PC-9 (cell line): ENCODE measurements at regions not wholly inside any gene's neighbourhood (a gene's known extent, or its start where the extent isn't known, plus 50 kb on each side); places are given as distances from the start of the nearest gene placed in this dataset.

Experiments
- BruUV-seq: library from RNA; stranded (reverse); fragments of 400-500 nt; replicated peaks from 2 replicates; lab custom pipeline; 2021; lab: Mats Ljungman, UMichigan
- CTCF ChIA-PET: fragments of 300-600 bp; sonication (Branson Sonifier 250); formaldehyde crosslinking; loops from one replicate; lab custom pipeline; 2022; ENCODE audit warnings: antibody characterized with exemption; lab: Charles Lee
- POLR2A ChIA-PET: fragments of 300-600 bp; sonication (Branson Sonifier 250); formaldehyde crosslinking; loops from one replicate; lab custom pipeline; 2022; ENCODE audit warnings: antibody characterized with exemption; ENCODE audit not compliant: unreplicated experiment; lab: Charles Lee
- DNase-seq, 2 experiments: peaks; one replicate each; pipeline versions ENCODE4 v3.0.0 to v3.0.0-alpha.2; 2015 to 2022; ENCODE audit warnings: mixed read lengths in 1 of 2
- H2AFZ ChIP-seq: fragments of 200-600 bp; sonication (generic); 2 replicates; pipeline ENCODE4 v1.8.1; 2017; ENCODE audit warnings: antibody characterized with exemption
- H3F3A ChIP-seq: fragments of 200-600 bp; sonication (generic); 2 replicates; pipeline ENCODE4 v1.8.1; 2017; ENCODE audit warnings: antibody characterized with exemption, mild to moderate bottlenecking, low read depth; ENCODE audit not compliant: insufficient read depth
- H3K27ac ChIP-seq: fragments of 200-600 bp; sonication (generic); 2 replicates; pipeline ENCODE4 v1.6.1; 2016; ENCODE audit warnings: mixed run types
- H3K27me3 ChIP-seq: fragments of 200-600 bp; sonication (generic); 2 replicates; pipeline ENCODE4 v1.6.1; 2016; ENCODE audit warnings: low read depth, mixed run types; ENCODE audit not compliant: insufficient read depth
- H3K36me3 ChIP-seq: fragments of 200-600 bp; sonication (generic); 2 replicates; pipeline ENCODE4 v1.6.1; 2016; ENCODE audit warnings: low read depth, mixed run types
- H3K4me1 ChIP-seq: fragments of 200-600 bp; sonication (generic); replicated peaks from 2 replicates; pipeline ENCODE4 v1.6.1; 2016; ENCODE audit warnings: mixed run types; ENCODE audit not compliant: insufficient read depth
- H3K4me2 ChIP-seq: fragments of 200-600 bp; sonication (generic); 2 replicates; pipeline ENCODE4 v1.6.1; 2017; ENCODE audit warnings: mixed run types
- H3K4me3 ChIP-seq: fragments of 200-600 bp; sonication (generic); 2 replicates; pipeline ENCODE4 v1.6.1; 2016; ENCODE audit warnings: mixed run types
- H3K79me2 ChIP-seq: fragments of 200-600 bp; sonication (generic); 2 replicates; pipeline ENCODE4 v1.6.1; 2017; ENCODE audit warnings: low read depth, mixed run types
- H3K9me2 ChIP-seq: fragments of 200-600 bp; sonication (generic); 2 replicates; pipeline ENCODE4 v1.8.1; 2017; ENCODE audit warnings: mild to moderate bottlenecking; ENCODE audit not compliant: insufficient read depth
- H3K9me3 ChIP-seq: fragments of 200-600 bp; sonication (generic); 2 replicates; pipeline ENCODE4 v1.8.1; 2016; ENCODE audit warnings: low read depth; ENCODE audit not compliant: insufficient read depth
- H4K20me1 ChIP-seq: fragments of 200-600 bp; sonication (generic); 2 replicates; pipeline ENCODE4 v1.8.1; 2017; ENCODE audit not compliant: insufficient read depth
- EZH2 ChIP-seq: fragments of 200-600 bp; sonication (generic); IDR thresholded peaks from 2 replicates; pipeline ENCODE4 v1.8.0; 2017; ENCODE audit warnings: antibody characterized with exemption, low read depth
- intact Hi-C: fragments of 100-400 bp; cut with micrococcal nuclease; formaldehyde crosslinking; loops from one replicate; pipeline ENCODE4 v1.10.0; 2022; ENCODE audit not compliant: unreplicated experiment
- TF ChIP-seq, protein P1 (sequence below): fragments of 200-600 bp; sonication (generic); conservative IDR thresholded peaks from 2 replicates; pipeline ENCODE4 v1.6.1; 2017; ENCODE audit warnings: mixed run types, antibody characterized with exemption, mild to moderate bottlenecking, moderate library complexity

DNA sequence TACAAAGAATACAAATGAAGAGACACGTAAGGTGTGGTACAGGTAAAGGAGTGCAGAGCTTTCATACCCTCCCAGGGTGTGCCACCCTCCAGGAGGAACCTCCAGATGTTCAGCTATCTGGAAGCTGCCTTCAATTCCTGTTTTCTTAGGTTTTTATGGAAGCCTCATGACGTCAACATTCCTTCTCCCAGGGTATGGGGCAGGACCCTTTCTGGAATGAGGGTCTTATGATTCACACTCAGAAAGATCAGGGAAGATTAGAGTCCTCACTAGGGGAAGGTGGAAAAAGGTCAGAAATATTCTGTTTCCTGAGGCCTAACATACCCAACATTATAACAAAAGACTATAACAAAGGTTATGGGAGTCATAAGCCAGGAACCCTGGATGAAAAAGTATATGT is 99.8 kb upstream of the PLCL2 start:
- Histone ChIP-seq H3K27me3 (no peaks in the 10 kb centered on the region), H3K27ac (no peak overlapping the region), H3K79me2 (no peaks in the 10 kb centered on the region), H3K4me2 (no peak overlapping the region), H4K20me1 (no peaks in the 10 kb centered on the region), H3K4me1 (no peaks in the 10 kb centered on the region), H3K4me3 (no peak overlapping the region), H2AFZ (no peak overlapping the region; the same call in 1 of the 2 replicates), H3F3A (no peaks in the 10 kb centered on the region), H3K9me2 (no peaks in the 10 kb centered on the region), H3K36me3 (no peaks in the 10 kb centered on the region), H3K9me3 (no peaks in the 10 kb centered on the region)
- ChIA-PET CTCF (no interaction called here), POLR2A (no interaction called here)
- BruUV-seq: no TSS peak
- intact Hi-C loops: no loop called here
- TF ChIP-seq, protein P1, sequence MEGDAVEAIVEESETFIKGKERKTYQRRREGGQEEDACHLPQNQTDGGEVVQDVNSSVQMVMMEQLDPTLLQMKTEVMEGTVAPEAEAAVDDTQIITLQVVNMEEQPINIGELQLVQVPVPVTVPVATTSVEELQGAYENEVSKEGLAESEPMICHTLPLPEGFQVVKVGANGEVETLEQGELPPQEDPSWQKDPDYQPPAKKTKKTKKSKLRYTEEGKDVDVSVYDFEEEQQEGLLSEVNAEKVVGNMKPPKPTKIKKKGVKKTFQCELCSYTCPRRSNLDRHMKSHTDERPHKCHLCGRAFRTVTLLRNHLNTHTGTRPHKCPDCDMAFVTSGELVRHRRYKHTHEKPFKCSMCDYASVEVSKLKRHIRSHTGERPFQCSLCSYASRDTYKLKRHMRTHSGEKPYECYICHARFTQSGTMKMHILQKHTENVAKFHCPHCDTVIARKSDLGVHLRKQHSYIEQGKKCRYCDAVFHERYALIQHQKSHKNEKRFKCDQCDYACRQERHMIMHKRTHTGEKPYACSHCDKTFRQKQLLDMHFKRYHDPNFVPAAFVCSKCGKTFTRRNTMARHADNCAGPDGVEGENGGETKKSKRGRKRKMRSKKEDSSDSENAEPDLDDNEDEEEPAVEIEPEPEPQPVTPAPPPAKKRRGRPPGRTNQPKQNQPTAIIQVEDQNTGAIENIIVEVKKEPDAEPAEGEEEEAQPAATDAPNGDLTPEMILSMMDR: no peak
- TF ChIP-seq EZH2: no peak
- DNase-seq: no peak

DNA sequence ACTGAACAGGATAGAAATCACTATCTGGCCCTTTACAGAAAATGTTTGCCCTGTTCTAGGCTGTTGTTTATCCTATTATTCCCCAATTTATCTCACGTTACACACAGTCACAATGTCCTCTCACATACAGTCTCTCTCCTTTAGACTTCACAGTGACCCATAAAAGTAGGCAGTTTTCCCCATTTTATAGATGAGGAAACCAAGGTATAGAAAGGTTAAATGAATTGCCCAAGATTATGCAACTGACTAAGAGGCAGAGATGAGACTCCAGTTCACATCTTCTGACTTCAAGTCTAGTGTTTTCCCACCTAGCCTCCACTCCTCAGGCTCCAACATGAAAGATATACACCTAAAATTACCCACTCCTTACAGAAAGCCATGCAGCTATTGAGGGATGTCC is 99.3 kb upstream of the PLCL2 start:
- Histone ChIP-seq H3K79me2 (no peaks in the 10 kb centered on the region), H3F3A (no peaks in the 10 kb centered on the region), H3K36me3 (no peaks in the 10 kb centered on the region), H3K4me1 (no peaks in the 10 kb centered on the region), H3K9me2 (no peaks in the 10 kb centered on the region), H2AFZ (no peak overlapping the region; the same call in 1 of the 2 replicates), H3K4me2 (no peak overlapping the region), H3K4me3 (no peak overlapping the region), H3K9me3 (no peaks in the 10 kb centered on the region), H3K27ac (no peak overlapping the region), H4K20me1 (no peaks in the 10 kb centered on the region), H3K27me3 (no peaks in the 10 kb centered on the region)
- no peak for DNase-seq
- intact Hi-C loops: no loop called here
- POLR2A ChIA-PET: no interaction called here
- CTCF ChIA-PET: no interaction called here
- no TSS peak for BruUV-seq
- TF ChIP-seq EZH2: no peak

DNA sequence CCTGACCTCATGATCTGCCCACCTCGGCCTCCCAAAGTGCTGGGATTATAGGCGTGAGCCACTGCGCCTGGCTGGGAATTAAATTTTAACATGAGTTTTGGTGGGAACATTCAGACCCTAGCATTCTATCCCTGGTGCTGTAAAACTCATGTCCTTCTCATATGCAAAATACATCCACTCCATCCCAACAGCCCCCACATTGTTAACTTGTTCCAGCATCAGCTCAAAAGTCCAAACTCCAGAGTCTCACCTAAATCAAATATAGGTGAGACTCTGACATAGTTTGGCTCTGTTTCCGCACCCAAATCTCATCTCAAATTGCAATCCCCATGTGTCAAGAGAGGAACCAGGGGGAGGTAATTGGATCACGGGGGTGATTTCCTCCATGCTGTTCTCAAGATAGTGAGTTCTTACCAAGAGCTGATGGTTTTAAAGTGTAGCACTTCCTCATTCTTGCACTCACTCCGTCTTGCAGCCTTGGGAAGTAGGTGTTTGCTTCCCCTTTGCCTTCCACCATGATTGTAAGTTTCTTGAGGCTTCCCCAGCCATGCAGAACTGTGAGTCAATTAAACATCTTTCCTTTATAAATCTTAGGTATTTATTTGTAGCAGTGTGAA is 96.2 kb upstream of the PLCL2 start:
- no peaks in the 10 kb centered on the region; the same call in 1 of the 2 replicates for H3K9me3 ChIP-seq
- POLR2A ChIA-PET: no interaction called here
- no peak overlapping the region for H3K27ac ChIP-seq
- H3K79me2 ChIP-seq: no peaks in the 10 kb centered on the region
- no peaks in the 10 kb centered on the region for H3K4me1 ChIP-seq
- H4K20me1 ChIP-seq: no peaks in the 10 kb centered on the region
- H3K9me2 ChIP-seq: no peaks in the 10 kb centered on the region
- CTCF ChIA-PET: no interaction called here
- no peak overlapping the region for H2AFZ ChIP-seq
- no peaks in the 10 kb centered on the region for H3K27me3 ChIP-seq
- H3K4me2 ChIP-seq: no peak overlapping the region
- intact Hi-C loops: no loop called here
- no TSS peak for BruUV-seq
- DNase-seq: no peak
- no peak for TF ChIP-seq EZH2
- TF ChIP-seq, protein P1: no peak
- no peaks in the 10 kb centered on the region for H3F3A ChIP-seq
- H3K36me3 ChIP-seq: no peaks in the 10 kb centered on the region
- no peak overlapping the region for H3K4me3 ChIP-seq
